ENCODE measurements at regions not wholly inside any gene's neighbourhood (a gene's known extent, or its start where the extent isn't known, plus 50 kb on each side); places are given as distances from the start of the nearest gene placed in this dataset.
"Not testable (repeated sequence)": the region's sequence is repeated elsewhere in the genome, so short reads cannot be mapped to it uniquely, and the experiment has no call there.

GRCh38 chr2:174671532-174671931 is 73.9 kb upstream of the WIPF1 start:
- DNase-seq (ENCODE audit: low spot score); intact Hi-C loops (cut with DNase I): not testable (repeated sequence)

GRCh38 chr2:174670446-174670845 is 72.8 kb upstream of the WIPF1 start:
- intact Hi-C loops (cut with DNase I), result no loop called here
- DNase-seq (ENCODE audit: low spot score), result no peak

GRCh38 chr2:174669336-174669735 is 71.7 kb upstream of the WIPF1 start:
- no peak for DNase-seq (ENCODE audit: low spot score)
- intact Hi-C loops (cut with DNase I), result no loop called here

- DNase-seq (ENCODE audit: low spot score), result no peak
- intact Hi-C loops (cut with DNase I), result no loop called here
These were observed 70.5 kb upstream of the WIPF1 start for GRCh38 chr2:174668075-174668474.

GRCh38 chr2:174667250-174667860 is 69.8 kb upstream of the WIPF1 start:
- no peak for DNase-seq (ENCODE audit: low spot score)
- intact Hi-C loops (cut with DNase I), result no loop called here

- DNase-seq (ENCODE audit: low spot score), result no peak
- intact Hi-C loops (cut with DNase I), result no loop called here
These were observed 69.2 kb upstream of the WIPF1 start for GRCh38 chr2:174666845-174667244.

GRCh38 chr2:174666312-174666711 is 68.7 kb upstream of the WIPF1 start:
- DNase-seq (ENCODE audit: low spot score), result no peak
- intact Hi-C loops (cut with DNase I), result no loop called here

- intact Hi-C loops (cut with DNase I), result no loop called here
- DNase-seq (ENCODE audit: low spot score), result no peak
These were observed 66.6 kb upstream of the WIPF1 start for GRCh38 chr2:174664084-174664759.

GRCh38 chr2:174663550-174663949 is 65.9 kb upstream of the WIPF1 start:
- DNase-seq (ENCODE audit: low spot score), result no peak

GRCh38 chr2:174662859-174663258 is 65.3 kb upstream of the WIPF1 start:
- intact Hi-C loops (cut with DNase I), result no loop called here
- DNase-seq (ENCODE audit: low spot score), result no peak

More at GRCh38 chr2:174663550-174663949, 65.9 kb upstream of the WIPF1 start:
- intact Hi-C loops (cut with DNase I), result no loop called here

- intact Hi-C loops (cut with DNase I), result no loop called here
These were observed 64.9 kb upstream of the WIPF1 start for GRCh38 chr2:174662459-174662858.

GRCh38 chr2:174660984-174661675 is 63.5 kb upstream of the WIPF1 start:
- intact Hi-C loops (cut with DNase I), result no loop called here

More at GRCh38 chr2:174662459-174662858, 64.9 kb upstream of the WIPF1 start:
- DNase-seq (ENCODE audit: low spot score), result no peak

GRCh38 chr2:174659069-174659900 is 61.7 kb upstream of the WIPF1 start:
- intact Hi-C loops (cut with DNase I), result no loop called here
- DNase-seq (ENCODE audit: low spot score), result no peak

More at GRCh38 chr2:174660984-174661675, 63.5 kb upstream of the WIPF1 start:
- no peak for DNase-seq (ENCODE audit: low spot score)

GRCh38 chr2:174656676-174657176 is 59.1 kb upstream of the WIPF1 start:
- DNase-seq (ENCODE audit: low spot score), result no peak
- intact Hi-C loops (cut with DNase I), result no loop called here

- intact Hi-C loops (cut with DNase I), result no loop called here
- DNase-seq (ENCODE audit: low spot score), result no peak
These were observed 58.4 kb upstream of the WIPF1 start for GRCh38 chr2:174656035-174656434.

GRCh38 chr2:174654419-174654941 is 56.9 kb upstream of the WIPF1 start:
- intact Hi-C loops (cut with DNase I), result no loop called here
- no peak for DNase-seq (ENCODE audit: low spot score)

- no peak for DNase-seq (ENCODE audit: low spot score)
- intact Hi-C loops (cut with DNase I), result no loop called here
These were observed 51.3 kb upstream of the WIPF1 start for GRCh38 chr2:174648896-174649295.

Data from posterior vena cava (tissue), 2 donors.